Neural cell (in vitro differentiated cells): ENCODE measurements at regions not wholly inside any gene's neighbourhood (a gene's known extent, or its start where the extent isn't known, plus 50 kb on each side); places are given as distances from the start of the nearest gene placed in this dataset.

Source experiments
- RAD21 ChIP-seq: fragments of 450-650 bp; conservative IDR thresholded peaks from 2 replicates; pipeline ENCODE4 v1.6.1; 2014; ENCODE audit warnings: antibody characterized with exemption, mild to moderate bottlenecking, moderate library complexity
- TF ChIP-seq, protein P1 (sequence below): fragments of 450-650 bp; IDR thresholded peaks from 2 replicates; pipeline ENCODE4 v1.5.1; 2014; ENCODE audit warnings: antibody characterized with exemption, mild to moderate bottlenecking, moderate library complexity; ENCODE audit not compliant: poor library complexity, severe bottlenecking

- TF ChIP-seq, protein P1, sequence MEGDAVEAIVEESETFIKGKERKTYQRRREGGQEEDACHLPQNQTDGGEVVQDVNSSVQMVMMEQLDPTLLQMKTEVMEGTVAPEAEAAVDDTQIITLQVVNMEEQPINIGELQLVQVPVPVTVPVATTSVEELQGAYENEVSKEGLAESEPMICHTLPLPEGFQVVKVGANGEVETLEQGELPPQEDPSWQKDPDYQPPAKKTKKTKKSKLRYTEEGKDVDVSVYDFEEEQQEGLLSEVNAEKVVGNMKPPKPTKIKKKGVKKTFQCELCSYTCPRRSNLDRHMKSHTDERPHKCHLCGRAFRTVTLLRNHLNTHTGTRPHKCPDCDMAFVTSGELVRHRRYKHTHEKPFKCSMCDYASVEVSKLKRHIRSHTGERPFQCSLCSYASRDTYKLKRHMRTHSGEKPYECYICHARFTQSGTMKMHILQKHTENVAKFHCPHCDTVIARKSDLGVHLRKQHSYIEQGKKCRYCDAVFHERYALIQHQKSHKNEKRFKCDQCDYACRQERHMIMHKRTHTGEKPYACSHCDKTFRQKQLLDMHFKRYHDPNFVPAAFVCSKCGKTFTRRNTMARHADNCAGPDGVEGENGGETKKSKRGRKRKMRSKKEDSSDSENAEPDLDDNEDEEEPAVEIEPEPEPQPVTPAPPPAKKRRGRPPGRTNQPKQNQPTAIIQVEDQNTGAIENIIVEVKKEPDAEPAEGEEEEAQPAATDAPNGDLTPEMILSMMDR, result no peak
- TF ChIP-seq RAD21, result no peak
Observed at GRCh38 chr12:85558684-85559083, 277.5 kb downstream of the RASSF9 start.
